ENCODE measurements at regions not wholly inside any gene's neighbourhood (a gene's known extent, or its start where the extent isn't known, plus 50 kb on each side); places are given as distances from the start of the nearest gene placed in this dataset.

DNA sequence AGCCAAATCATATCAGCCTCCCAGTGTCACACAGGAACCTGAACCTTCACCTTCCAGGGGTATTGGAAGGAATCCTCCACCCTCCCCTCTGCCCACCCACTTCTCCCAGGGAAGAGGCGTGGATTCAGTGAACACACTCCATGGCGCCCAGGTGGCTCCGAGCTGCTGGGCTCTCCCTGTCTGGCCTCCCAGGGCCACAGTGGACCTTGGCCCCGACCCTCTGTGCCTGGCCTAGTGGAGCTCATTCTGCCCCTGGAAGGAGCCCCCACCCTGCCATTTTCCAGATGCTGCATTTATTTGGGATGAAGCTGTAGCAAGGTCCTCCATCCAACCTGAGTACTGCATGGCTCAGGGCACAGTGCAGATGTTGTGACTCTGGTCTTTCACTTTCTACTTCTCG is 1340.1 kb downstream of the TBC1D22A start:
- TF ChIP-seq RNF2 (conservative IDR thresholded peaks at IDR 0.05; ENCODE audit: low read depth) (no peak), ZNF180 (CRISPR knock-in tag; IDR thresholded peaks at IDR 0.05; ENCODE audit: borderline replicate concordance, low read depth) (no peak), BCL6 (CRISPR knock-in tag; IDR thresholded peaks at IDR 0.05) (no peak), RBM22 (optimal IDR thresholded peaks at IDR 0.05; ENCODE audit: low read length) (no peak), ZNF441 (CRISPR knock-in tag; IDR thresholded peaks at IDR 0.05; ENCODE audit: borderline replicate concordance) (no peak), BHLHE40 (IDR thresholded peaks at IDR 0.05; ENCODE audit: low read length) (no peak)
- TF ChIP-seq, protein P1, sequence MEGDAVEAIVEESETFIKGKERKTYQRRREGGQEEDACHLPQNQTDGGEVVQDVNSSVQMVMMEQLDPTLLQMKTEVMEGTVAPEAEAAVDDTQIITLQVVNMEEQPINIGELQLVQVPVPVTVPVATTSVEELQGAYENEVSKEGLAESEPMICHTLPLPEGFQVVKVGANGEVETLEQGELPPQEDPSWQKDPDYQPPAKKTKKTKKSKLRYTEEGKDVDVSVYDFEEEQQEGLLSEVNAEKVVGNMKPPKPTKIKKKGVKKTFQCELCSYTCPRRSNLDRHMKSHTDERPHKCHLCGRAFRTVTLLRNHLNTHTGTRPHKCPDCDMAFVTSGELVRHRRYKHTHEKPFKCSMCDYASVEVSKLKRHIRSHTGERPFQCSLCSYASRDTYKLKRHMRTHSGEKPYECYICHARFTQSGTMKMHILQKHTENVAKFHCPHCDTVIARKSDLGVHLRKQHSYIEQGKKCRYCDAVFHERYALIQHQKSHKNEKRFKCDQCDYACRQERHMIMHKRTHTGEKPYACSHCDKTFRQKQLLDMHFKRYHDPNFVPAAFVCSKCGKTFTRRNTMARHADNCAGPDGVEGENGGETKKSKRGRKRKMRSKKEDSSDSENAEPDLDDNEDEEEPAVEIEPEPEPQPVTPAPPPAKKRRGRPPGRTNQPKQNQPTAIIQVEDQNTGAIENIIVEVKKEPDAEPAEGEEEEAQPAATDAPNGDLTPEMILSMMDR (CRISPR knock-in tag; IDR thresholded peaks at IDR 0.05), result no peak
- TF ChIP-seq, protein P2, sequence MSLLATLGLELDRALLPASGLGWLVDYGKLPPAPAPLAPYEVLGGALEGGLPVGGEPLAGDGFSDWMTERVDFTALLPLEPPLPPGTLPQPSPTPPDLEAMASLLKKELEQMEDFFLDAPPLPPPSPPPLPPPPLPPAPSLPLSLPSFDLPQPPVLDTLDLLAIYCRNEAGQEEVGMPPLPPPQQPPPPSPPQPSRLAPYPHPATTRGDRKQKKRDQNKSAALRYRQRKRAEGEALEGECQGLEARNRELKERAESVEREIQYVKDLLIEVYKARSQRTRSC (CRISPR knock-in tag; IDR thresholded peaks at IDR 0.05; ENCODE audit: low read depth), result no peak

Data from HepG2 (cell line).